ENCODE measurements at regions not wholly inside any gene's neighbourhood (a gene's known extent, or its start where the extent isn't known, plus 50 kb on each side); places are given as distances from the start of the nearest gene placed in this dataset.

GRCh38 chr14:82492157-82492556 is 958.5 kb upstream of the SEL1L start:
- no peak for DNase-seq

- DNase-seq, result no peak
These were observed 966.6 kb upstream of the SEL1L start for GRCh38 chr14:82500222-82500621.

GRCh38 chr14:82501554-82501953 is 967.9 kb upstream of the SEL1L start:
- DNase-seq, result no peak

- no peak for DNase-seq
These were observed 968.4 kb upstream of the SEL1L start for GRCh38 chr14:82502043-82502442.

- no peak for DNase-seq
These were observed 971.2 kb upstream of the SEL1L start for GRCh38 chr14:82504894-82505293.

- no peak for DNase-seq
These were observed 976.4 kb upstream of the SEL1L start for GRCh38 chr14:82510007-82510406.

- DNase-seq, result no peak
These were observed 977.7 kb upstream of the SEL1L start for GRCh38 chr14:82511399-82511798.

- no peak for DNase-seq
These were observed 987.1 kb upstream of the SEL1L start for GRCh38 chr14:82520765-82521164.

- no peak for DNase-seq
These were observed 987.5 kb upstream of the SEL1L start for GRCh38 chr14:82521191-82521590.

GRCh38 chr14:82528016-82528415 is 994.4 kb upstream of the SEL1L start:
- no peak for DNase-seq

GRCh38 chr14:82533351-82533750 is 999.7 kb upstream of the SEL1L start:
- no peak for DNase-seq

GRCh38 chr14:82536566-82536965 is 1002.9 kb upstream of the SEL1L start:
- no peak for DNase-seq

GRCh38 chr14:82537831-82538230 is 1004.2 kb upstream of the SEL1L start:
- DNase-seq, result no peak

GRCh38 chr14:82546401-82546800 is 1012.7 kb upstream of the SEL1L start:
- DNase-seq, result no peak

- no peak for DNase-seq
These were observed 1015.8 kb upstream of the SEL1L start for GRCh38 chr14:82549306-82549990.

- no peak for DNase-seq
These were observed 1029.2 kb upstream of the SEL1L start for GRCh38 chr14:82562881-82563280.

GRCh38 chr14:82565825-82566224 is 1032.2 kb upstream of the SEL1L start:
- no peak for DNase-seq

- DNase-seq, result no peak
These were observed 1053.6 kb upstream of the SEL1L start for GRCh38 chr14:82587226-82587625.

- DNase-seq, result no peak
These were observed 1061.8 kb upstream of the SEL1L start for GRCh38 chr14:82595466-82595865.

- DNase-seq, result no peak
These were observed 1069.1 kb upstream of the SEL1L start for GRCh38 chr14:82602794-82603193.

- no peak for DNase-seq
These were observed 1071.2 kb upstream of the SEL1L start for GRCh38 chr14:82604819-82605218.

- DNase-seq, result no peak
These were observed 1088.3 kb upstream of the SEL1L start for GRCh38 chr14:82621881-82622450.

- no peak for DNase-seq
These were observed 1092.8 kb upstream of the SEL1L start for GRCh38 chr14:82626156-82627066.

GRCh38 chr14:82635915-82636314 is 1102.3 kb upstream of the SEL1L start:
- DNase-seq, result no peak

Data from activated CD8-positive, alpha-beta memory T cell treated with anti-CD3 and anti-CD28 coated beads for 24 hours (primary cell).